Astrocyte of the cerebellum (primary cell): ENCODE measurements at regions not wholly inside any gene's neighbourhood (a gene's known extent, or its start where the extent isn't known, plus 50 kb on each side); places are given as distances from the start of the nearest gene placed in this dataset.
"Not testable (repeated sequence)": the region's sequence is repeated elsewhere in the genome, so short reads cannot be mapped to it uniquely, and the experiment has no call there.

Source experiments
- DNase-seq: peaks from one replicate; pipeline ENCODE4 v3.0.0-alpha.2; 2011; ENCODE audit warnings: low read depth
- H3K4me3 ChIP-seq: 2 replicates; pipeline ENCODE4 v1.5.1; 2011; ENCODE audit warnings: mild to moderate bottlenecking, low read depth, low read length, moderate library complexity
- CTCF ChIP-seq: IDR thresholded peaks from 2 replicates; pipeline ENCODE4 v1.5.1; 2012; ENCODE audit warnings: low read length, low read depth, moderate library complexity, mild to moderate bottlenecking; ENCODE audit errors: missing control alignments
- in situ Hi-C: cut with HindIII; loops from 2 replicates; pipeline ENCODE4 v1.10.0; 2017; ENCODE audit warnings: low sequenced_read_pairs

- H3K4me3 ChIP-seq = no peak overlapping the region
- DNase-seq = no peak
- TF ChIP-seq CTCF = no peak
- in situ Hi-C loops = no loop called here
These were observed 159.6 kb downstream of the LHFPL1 start for GRCh38 chrX:112520124-112520523.

- H3K4me3 ChIP-seq = no peak overlapping the region
- in situ Hi-C loops = no loop called here
- DNase-seq = no peak
- TF ChIP-seq CTCF = no peak
These were observed 166.6 kb downstream of the LHFPL1 start for GRCh38 chrX:112513154-112513553.

GRCh38 chrX:112512509-112512908 is 167.2 kb downstream of the LHFPL1 start:
- TF ChIP-seq CTCF = no peak
- in situ Hi-C loops = no loop called here

GRCh38 chrX:112510629-112511028 is 169.1 kb downstream of the LHFPL1 start:
- DNase-seq = no peak
- H3K4me3 ChIP-seq = no peak overlapping the region
- TF ChIP-seq CTCF = no peak
- in situ Hi-C loops = no loop called here

More at GRCh38 chrX:112512509-112512908, 167.2 kb downstream of the LHFPL1 start:
- no peak for DNase-seq
- no peak overlapping the region for H3K4me3 ChIP-seq

- in situ Hi-C loops = no loop called here
- no peak overlapping the region for H3K4me3 ChIP-seq
- no peak for DNase-seq
- TF ChIP-seq CTCF = no peak
These were observed 202.1 kb downstream of the LHFPL1 start for GRCh38 chrX:112477653-112478052.

- no peak overlapping the region for H3K4me3 ChIP-seq
- DNase-seq = no peak
- TF ChIP-seq CTCF = no peak
- in situ Hi-C loops = no loop called here
These were observed 206.1 kb downstream of the LHFPL1 start for GRCh38 chrX:112473654-112474053.

GRCh38 chrX:112470551-112470950 is 209.2 kb downstream of the LHFPL1 start:
- H3K4me3 ChIP-seq = no peak overlapping the region
- in situ Hi-C loops = no loop called here
- DNase-seq = no peak
- no peak for TF ChIP-seq CTCF

- DNase-seq, in situ Hi-C loops, H3K4me3 ChIP-seq: not testable (repeated sequence)
These were observed 217.7 kb downstream of the LHFPL1 start for GRCh38 chrX:112461949-112462450.
